ENCODE measurements at regions not wholly inside any gene's neighbourhood (a gene's known extent, or its start where the extent isn't known, plus 50 kb on each side); places are given as distances from the start of the nearest gene placed in this dataset.

DNA sequence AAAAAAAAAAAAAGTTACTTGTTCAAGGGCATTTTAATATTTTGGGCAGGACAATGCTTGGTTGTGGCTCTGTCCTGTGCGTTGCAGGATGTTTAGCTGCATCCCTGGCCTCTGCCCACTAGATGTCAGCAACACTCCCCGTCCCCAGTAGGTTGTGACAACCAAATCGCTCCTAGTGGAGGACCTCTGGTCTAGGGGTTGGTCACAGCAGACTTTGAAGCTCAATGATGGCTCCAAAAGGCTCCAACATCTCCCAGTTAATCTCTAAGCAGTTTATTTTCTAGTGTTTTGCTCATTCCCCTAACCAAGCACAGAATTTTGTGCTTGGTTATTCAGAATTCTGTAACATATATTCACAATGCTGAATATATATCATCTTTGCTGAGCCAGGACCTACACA is 67.0 kb downstream of the CHRNA1 start:
- peak; percentile 82 for DNase-seq
- Histone ChIP-seq H3K36me3 (replicated peaks; ENCODE audit: control insufficient read depth, insufficient read depth, low read length) (no peaks in the 10 kb centered on the region), H3K4me3 (ENCODE audit: insufficient read depth, low read depth, low read length) (no peak overlapping the region), H3K27me3 (ENCODE audit: control insufficient read depth, insufficient read depth, low read length) (no peaks in the 10 kb centered on the region)

DNA sequence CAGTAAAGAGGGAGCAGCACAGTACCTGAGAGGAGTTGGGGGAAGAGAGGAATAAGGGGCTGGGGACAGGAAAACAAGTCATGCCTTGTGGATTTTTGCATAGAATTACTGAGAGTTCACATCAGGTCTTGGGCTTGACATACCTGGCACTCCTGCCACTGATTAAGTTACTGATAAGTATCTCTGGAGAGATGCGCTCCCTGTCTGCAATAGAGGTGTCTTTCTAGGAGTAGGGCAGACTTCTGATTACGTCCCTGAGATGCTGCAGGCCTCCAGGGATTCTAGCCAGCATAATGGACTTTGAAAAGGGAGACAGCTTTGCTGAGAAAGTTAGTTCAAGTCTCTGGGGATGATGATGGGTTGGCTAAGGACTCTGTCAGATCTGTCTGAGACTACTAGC is 69.4 kb downstream of the CHRNA1 start:
- Histone ChIP-seq H3K4me3 (ENCODE audit: insufficient read depth, low read depth, low read length) (no peak overlapping the region), H3K27me3 (ENCODE audit: control insufficient read depth, insufficient read depth, low read length) (no peaks in the 10 kb centered on the region), H3K36me3 (replicated peaks; ENCODE audit: control insufficient read depth, insufficient read depth, low read length) (no peaks in the 10 kb centered on the region)
- no peak for DNase-seq

DNA sequence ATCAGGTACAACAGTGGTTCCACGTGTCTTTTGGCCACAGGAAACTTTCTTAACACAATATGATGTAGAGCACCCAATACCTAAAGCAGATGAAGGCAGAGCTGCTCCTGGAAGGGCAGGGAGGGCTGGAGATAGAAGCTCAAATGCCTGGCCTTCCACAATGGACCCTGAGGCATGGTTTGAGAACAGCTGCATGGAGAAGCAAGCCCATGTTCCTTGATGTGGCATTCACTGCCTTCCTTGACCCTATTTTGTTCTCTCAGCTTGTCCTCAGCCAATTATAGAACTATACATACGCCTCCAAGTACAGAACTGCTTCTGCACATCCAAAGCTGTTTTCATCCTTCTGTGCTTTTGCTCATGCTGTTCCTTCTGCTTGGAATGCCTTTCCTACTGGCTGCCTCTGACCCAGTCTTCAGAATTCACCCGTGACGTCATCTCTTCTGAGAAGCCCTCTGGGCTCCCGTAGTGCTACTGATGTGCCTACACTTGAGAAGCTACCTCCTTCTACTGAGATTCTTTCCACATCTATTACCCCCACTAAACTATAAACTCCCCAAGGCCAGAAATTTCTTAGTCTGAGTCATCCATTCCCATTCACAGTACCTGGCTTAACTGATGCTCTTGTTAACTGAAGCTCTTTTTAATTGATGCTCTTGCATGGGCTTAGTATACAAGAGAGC is 69.9 kb downstream of the CHRNA1 start:
- DNase-seq: no peak
- Histone ChIP-seq H3K4me3 (ENCODE audit: insufficient read depth, low read depth, low read length) (no peak overlapping the region), H3K36me3 (replicated peaks; ENCODE audit: control insufficient read depth, insufficient read depth, low read length) (no peaks in the 10 kb centered on the region), H3K27me3 (ENCODE audit: control insufficient read depth, insufficient read depth, low read length) (no peaks in the 10 kb centered on the region)

GRCh38 chr2:174693344-174693743 is 70.9 kb downstream of the CHRNA1 start:
- H3K4me3 ChIP-seq (ENCODE audit: insufficient read depth, low read depth, low read length): no peak overlapping the region
- DNase-seq: peak; percentile 48
- H3K36me3 ChIP-seq (replicated peaks; ENCODE audit: control insufficient read depth, insufficient read depth, low read length): no peaks in the 10 kb centered on the region
- no peaks in the 10 kb centered on the region for H3K27me3 ChIP-seq (ENCODE audit: control insufficient read depth, insufficient read depth, low read length)

GRCh38 chr2:174692256-174692919 is 71.9 kb downstream of the CHRNA1 start:
- Histone ChIP-seq H3K27me3 (ENCODE audit: control insufficient read depth, insufficient read depth, low read length) (no peaks in the 10 kb centered on the region), H3K4me3 (ENCODE audit: insufficient read depth, low read depth, low read length) (no peak overlapping the region), H3K36me3 (replicated peaks; ENCODE audit: control insufficient read depth, insufficient read depth, low read length) (no peaks in the 10 kb centered on the region)
- no peak for DNase-seq

DNA sequence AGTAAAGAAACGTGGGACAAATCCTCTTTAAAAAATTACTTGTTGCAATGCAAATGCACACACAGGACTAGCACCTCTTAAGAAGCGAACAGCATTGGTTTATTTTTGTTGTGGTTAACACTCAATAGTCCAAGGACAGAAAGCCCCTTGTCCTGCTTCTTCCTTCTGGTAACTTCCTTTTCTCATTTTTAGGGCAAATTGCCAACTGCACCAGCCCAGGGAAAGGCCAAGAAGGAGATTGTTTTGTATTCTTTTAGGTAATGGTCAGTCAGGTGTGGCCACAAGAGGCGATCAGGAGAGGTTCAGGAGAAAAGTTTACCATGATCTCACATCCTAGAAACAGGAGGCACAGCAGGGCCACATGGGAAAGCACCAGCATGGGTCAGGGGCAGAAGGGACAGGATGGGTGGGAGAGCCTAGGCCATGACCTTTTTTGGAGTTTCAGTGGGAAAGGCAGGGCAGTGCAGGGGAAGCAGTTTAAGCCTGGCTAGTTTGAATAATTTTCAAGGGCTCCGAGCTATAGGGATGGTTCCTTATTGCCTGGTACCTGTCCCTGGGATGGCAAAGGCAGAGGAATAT is 73.0 kb downstream of the CHRNA1 start:
- no peak overlapping the region for H3K4me3 ChIP-seq (ENCODE audit: insufficient read depth, low read depth, low read length)

GRCh38 chr2:174690026-174690425 is 74.2 kb downstream of the CHRNA1 start:
- no peak for DNase-seq
- H3K4me3 ChIP-seq (ENCODE audit: insufficient read depth, low read depth, low read length): no peak overlapping the region
- no peaks in the 10 kb centered on the region for H3K36me3 ChIP-seq (replicated peaks; ENCODE audit: control insufficient read depth, insufficient read depth, low read length)
- no peaks in the 10 kb centered on the region for H3K27me3 ChIP-seq (ENCODE audit: control insufficient read depth, insufficient read depth, low read length)

More for the DNA sequence above, 73.0 kb downstream of the CHRNA1 start:
- Histone ChIP-seq H3K36me3 (replicated peaks; ENCODE audit: control insufficient read depth, insufficient read depth, low read length) (no peaks in the 10 kb centered on the region), H3K27me3 (ENCODE audit: control insufficient read depth, insufficient read depth, low read length) (no peaks in the 10 kb centered on the region)
- DNase-seq: no peak

DNA sequence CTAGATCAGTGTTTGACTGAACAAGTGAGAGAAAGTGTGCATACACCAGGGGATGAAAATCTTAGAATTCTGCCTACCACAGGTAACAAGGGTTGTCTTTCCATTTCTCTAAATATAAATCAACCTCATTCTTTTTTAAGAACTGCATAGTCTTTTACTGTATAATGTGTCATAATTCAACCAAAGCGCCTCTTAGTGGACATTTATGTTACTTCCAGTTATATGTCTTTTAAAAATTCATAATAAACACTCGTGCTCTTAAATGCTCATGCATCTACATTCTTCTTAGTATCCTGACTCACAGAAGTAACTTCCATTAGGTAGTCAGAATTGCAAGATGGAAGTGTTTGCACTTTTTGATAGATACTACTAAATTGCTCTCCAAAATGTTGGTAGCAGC is 76.2 kb downstream of the CHRNA1 start:
- H3K27me3 ChIP-seq (ENCODE audit: control insufficient read depth, insufficient read depth, low read length): peaks cover 14% of the 10 kb centered on the region
- H3K36me3 ChIP-seq (replicated peaks; ENCODE audit: control insufficient read depth, insufficient read depth, low read length): no peaks in the 10 kb centered on the region
- DNase-seq: no peak
- no peak overlapping the region for H3K4me3 ChIP-seq (ENCODE audit: insufficient read depth, low read depth, low read length)

DNA sequence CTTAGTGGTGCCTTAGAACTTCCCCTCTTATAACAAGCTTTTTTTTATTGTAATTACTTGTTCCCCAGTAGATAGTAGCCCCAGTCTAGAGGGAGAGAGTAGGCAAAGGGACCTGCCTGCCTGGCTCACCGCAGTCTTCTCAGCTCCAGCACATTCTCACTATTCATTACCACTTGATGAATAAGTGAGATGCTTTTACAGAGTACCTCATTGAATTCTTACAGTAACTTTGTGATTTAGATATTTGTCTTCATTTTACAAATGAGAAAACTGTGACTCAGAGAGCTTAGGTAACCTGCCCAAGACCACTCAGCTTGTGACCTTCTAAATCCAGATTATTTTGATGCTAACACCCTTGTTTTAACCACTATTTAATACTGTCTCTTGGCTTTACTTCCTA is 77.8 kb downstream of the CHRNA1 start:
- no peaks in the 10 kb centered on the region for H3K36me3 ChIP-seq (replicated peaks; ENCODE audit: control insufficient read depth, insufficient read depth, low read length)
- no peak for DNase-seq
- H3K4me3 ChIP-seq (ENCODE audit: insufficient read depth, low read depth, low read length): no peak overlapping the region
- H3K27me3 ChIP-seq (ENCODE audit: control insufficient read depth, insufficient read depth, low read length): peaks cover 22% of the 10 kb centered on the region

- DNase-seq: peak; percentile 67
- Histone ChIP-seq H3K27me3 (ENCODE audit: control insufficient read depth, insufficient read depth, low read length) (peaks cover 30% of the 10 kb centered on the region), H3K36me3 (replicated peaks; ENCODE audit: control insufficient read depth, insufficient read depth, low read length) (no peaks in the 10 kb centered on the region), H3K4me3 (ENCODE audit: insufficient read depth, low read depth, low read length) (peak overlapping the region; percentile 81)
Measured at GRCh38 chr2:174683392-174683759, 80.9 kb downstream of the CHRNA1 start.

DNA sequence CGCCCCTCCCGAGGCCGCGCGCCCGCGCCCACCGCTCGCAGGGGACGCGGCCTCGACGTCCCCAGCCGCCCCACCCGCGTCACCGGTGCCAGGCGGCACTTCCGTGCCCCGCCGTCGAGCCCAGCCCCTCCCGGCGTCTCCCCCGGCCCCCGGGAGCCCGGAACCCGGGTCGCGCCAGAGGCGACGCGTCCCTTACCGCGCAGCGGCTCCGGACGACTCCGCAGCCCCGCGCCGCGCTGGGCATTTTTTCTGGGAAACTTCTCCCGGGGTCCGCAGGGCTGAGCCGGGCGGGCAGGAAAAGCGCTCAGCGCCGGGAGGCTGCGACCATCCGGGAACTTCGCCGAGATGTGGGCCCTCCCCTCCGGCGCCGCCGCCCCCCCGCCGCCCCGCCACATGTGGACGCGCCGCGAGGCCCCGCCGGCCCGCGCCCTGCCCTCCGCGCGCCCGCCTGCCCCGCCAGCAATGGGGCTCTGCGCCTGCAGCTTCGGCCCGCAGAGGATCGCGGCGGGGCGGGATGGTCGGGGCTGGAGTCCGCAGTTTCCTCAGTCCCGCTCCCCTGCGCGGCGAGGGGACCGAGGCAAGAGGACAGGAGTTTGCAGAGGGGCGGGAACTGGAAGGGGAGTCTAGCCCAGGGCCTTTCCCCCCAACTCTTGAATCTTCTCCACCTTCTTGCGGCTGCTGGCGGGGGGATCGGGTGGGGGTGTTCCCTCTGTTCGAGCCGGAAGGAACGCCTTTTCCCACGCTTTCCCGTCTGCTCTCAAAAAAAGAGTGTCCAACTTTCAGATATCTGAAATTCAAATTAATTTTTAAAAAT is 81.5 kb downstream of the CHRNA1 start:
- peak overlapping the region; percentile 81 for H3K4me3 ChIP-seq (ENCODE audit: insufficient read depth, low read depth, low read length)
- no peaks in the 10 kb centered on the region for H3K36me3 ChIP-seq (replicated peaks; ENCODE audit: control insufficient read depth, insufficient read depth, low read length)
- peaks cover 30% of the 10 kb centered on the region for H3K27me3 ChIP-seq (ENCODE audit: control insufficient read depth, insufficient read depth, low read length)
- DNase-seq: peak; percentile 92

DNA sequence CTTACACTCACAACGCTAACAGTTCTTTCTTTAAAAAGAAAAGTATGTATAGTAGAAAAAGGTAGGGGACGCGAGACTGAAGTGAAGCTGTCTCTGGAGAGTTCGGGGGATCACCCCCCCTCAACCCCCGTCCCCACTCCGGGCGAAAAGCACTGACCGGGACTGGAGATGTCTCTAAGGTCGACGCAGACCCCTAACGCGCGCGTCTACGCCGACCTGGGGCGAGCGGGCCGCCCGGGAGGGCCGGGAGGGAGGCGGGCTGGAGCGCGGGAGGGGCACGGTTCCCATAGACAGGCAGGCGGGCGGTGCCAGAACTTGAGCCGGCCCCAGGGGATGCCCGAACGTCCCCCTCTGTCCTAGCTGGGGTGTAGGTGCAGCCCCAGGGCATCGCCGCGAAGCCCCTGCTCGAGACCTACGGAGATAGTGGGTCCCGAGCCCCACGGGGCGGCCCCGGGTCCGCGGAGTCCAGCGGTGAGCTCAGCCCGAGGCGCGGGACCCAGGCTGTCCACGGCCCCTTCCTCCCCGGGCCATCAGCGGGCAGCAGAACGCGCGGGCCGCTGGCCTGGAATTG is 82.2 kb downstream of the CHRNA1 start:
- Histone ChIP-seq H3K4me3 (ENCODE audit: insufficient read depth, low read depth, low read length) (peak overlapping the region; percentile 81), H3K27me3 (ENCODE audit: control insufficient read depth, insufficient read depth, low read length) (peaks cover 30% of the 10 kb centered on the region), H3K36me3 (replicated peaks; ENCODE audit: control insufficient read depth, insufficient read depth, low read length) (no peaks in the 10 kb centered on the region)
- peak; percentile 86 for DNase-seq

DNA sequence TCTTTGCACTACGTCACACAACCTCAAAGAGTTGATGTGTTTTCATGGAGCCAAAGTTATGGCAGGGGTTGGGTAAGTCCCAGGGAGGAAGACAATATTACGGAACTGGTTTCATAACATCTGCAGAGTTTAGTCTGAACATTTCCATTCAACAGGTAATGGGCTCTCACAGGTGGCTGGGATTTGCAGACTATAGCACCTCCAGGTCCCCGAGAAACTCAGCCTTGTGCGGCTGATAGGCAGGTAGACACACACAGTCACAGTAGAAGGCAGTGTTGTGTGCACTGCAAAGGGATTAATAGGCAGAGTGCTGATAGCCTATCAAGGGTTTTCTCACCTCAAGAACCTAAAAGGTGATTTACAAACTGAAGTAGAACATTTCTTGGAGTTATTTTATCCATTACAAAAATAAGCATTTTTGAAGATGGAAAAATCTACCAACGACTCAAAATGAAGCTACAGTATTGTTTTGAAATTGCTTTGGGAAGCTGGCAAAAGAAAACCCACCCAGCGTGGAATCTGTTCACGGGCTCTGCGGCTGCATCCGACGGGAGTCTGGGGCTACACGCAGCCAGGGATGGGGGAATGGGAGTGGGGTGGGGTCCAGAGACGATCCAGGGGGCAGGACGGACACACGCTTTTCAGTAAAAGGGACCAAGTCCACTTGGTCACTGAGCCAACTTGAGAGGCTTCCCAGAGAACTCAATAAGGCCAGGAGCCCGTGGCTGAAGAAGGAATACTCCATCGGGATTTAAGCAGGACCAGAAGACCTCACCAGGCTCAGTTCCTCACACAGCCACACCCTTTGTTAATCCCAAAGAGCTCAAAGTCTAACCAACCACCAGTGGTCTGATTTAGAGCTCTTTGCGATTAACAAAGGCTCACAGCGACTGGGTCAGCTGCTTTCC is 82.9 kb downstream of the CHRNA1 start:
- H3K36me3 ChIP-seq (replicated peaks; ENCODE audit: control insufficient read depth, insufficient read depth, low read length): no peaks in the 10 kb centered on the region
- peaks cover 30% of the 10 kb centered on the region for H3K27me3 ChIP-seq (ENCODE audit: control insufficient read depth, insufficient read depth, low read length)
- H3K4me3 ChIP-seq (ENCODE audit: insufficient read depth, low read depth, low read length): peak overlapping the region; percentile 81
- no peak for DNase-seq

GRCh38 chr2:174680221-174680620 is 82.6 kb upstream of the WIPF1 start:
- Histone ChIP-seq H3K27me3 (ENCODE audit: control insufficient read depth, insufficient read depth, low read length) (peaks cover 30% of the 10 kb centered on the region), H3K36me3 (replicated peaks; ENCODE audit: control insufficient read depth, insufficient read depth, low read length) (no peaks in the 10 kb centered on the region), H3K4me3 (ENCODE audit: insufficient read depth, low read depth, low read length) (no peak overlapping the region)
- no peak for DNase-seq

All from H7 (cell line).